ENCODE measurements at regions not wholly inside any gene's neighbourhood (a gene's known extent, or its start where the extent isn't known, plus 50 kb on each side); places are given as distances from the start of the nearest gene placed in this dataset.

GRCh38 chr1:178629252-178630154 is 95.5 kb upstream of the RALGPS2 start:
- no peaks in the 10 kb centered on the region for H3K9me3 ChIP-seq (ENCODE audit: control insufficient read depth in 2 of 2, insufficient read depth in 1 of 2, low read length in 1 of 2)
- no peaks in the 10 kb centered on the region for H3K36me3 ChIP-seq (ENCODE audit: control insufficient read depth in 2 of 2, insufficient read depth in 2 of 2, low read length in 1 of 2)
- H3K4me1 ChIP-seq (ENCODE audit: control insufficient read depth in 2 of 2, insufficient read depth in 2 of 2, low read length in 2 of 2) = no peaks in the 10 kb centered on the region
- H3K4me3 ChIP-seq (ENCODE audit: low read length in 2 of 2) = no peak overlapping the region
- 95% methylated on average over 6 of the region's 6 CpGs for WGBS
- no peak for DNase-seq (ENCODE audit: low read depth in 6 of 9, low spot score in 9 of 9)
- no peaks in the 10 kb centered on the region for H3K27me3 ChIP-seq (ENCODE audit: control insufficient read depth in 2 of 2, insufficient read depth in 1 of 2, low read length in 1 of 2)
- no peak overlapping the region for H3K27ac ChIP-seq (ENCODE audit: low read depth in 1 of 2, low read length in 1 of 2)

DNA sequence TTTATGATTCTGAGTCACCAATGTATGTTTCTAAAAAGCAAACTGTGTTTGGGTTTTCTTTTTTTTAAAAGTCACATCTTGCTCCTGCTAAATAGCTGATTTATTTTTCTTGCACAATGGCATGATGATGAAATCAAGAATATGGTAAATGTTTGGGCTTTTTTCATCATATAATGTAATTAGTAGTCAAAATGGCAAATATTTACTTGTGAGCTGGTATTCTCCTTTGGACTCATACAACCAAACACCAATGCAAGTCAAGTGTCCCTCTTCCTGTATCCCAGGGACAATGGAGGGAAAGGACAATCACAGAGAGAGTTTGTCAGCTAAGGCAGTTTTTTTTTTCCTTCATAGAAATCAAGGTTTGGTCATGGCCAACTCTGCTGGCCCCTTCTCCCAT is 94.6 kb upstream of the RALGPS2 start:
- H3K4me3 ChIP-seq (ENCODE audit: low read length in 2 of 2) = no peak overlapping the region
- H3K36me3 ChIP-seq (ENCODE audit: control insufficient read depth in 2 of 2, insufficient read depth in 2 of 2, low read length in 1 of 2) = no peaks in the 10 kb centered on the region
- no peak for DNase-seq (ENCODE audit: low read depth in 6 of 9, low spot score in 9 of 9)
- H3K27me3 ChIP-seq (ENCODE audit: control insufficient read depth in 2 of 2, insufficient read depth in 1 of 2, low read length in 1 of 2) = no peaks in the 10 kb centered on the region
- no peak overlapping the region for H3K27ac ChIP-seq (ENCODE audit: low read depth in 1 of 2, low read length in 1 of 2)
- H3K4me1 ChIP-seq (ENCODE audit: control insufficient read depth in 2 of 2, insufficient read depth in 2 of 2, low read length in 2 of 2) = no peaks in the 10 kb centered on the region
- H3K9me3 ChIP-seq (ENCODE audit: control insufficient read depth in 2 of 2, insufficient read depth in 1 of 2, low read length in 1 of 2) = no peaks in the 10 kb centered on the region

- Histone ChIP-seq H3K27ac (ENCODE audit: low read depth in 1 of 2, low read length in 1 of 2) (no peak overlapping the region), H3K36me3 (ENCODE audit: control insufficient read depth in 2 of 2, insufficient read depth in 2 of 2, low read length in 1 of 2) (no peaks in the 10 kb centered on the region), H3K9me3 (ENCODE audit: control insufficient read depth in 2 of 2, insufficient read depth in 1 of 2, low read length in 1 of 2) (no peaks in the 10 kb centered on the region), H3K4me3 (ENCODE audit: low read length in 2 of 2) (no peak overlapping the region), H3K27me3 (ENCODE audit: control insufficient read depth in 2 of 2, insufficient read depth in 1 of 2, low read length in 1 of 2) (no peaks in the 10 kb centered on the region), H3K4me1 (ENCODE audit: control insufficient read depth in 2 of 2, insufficient read depth in 2 of 2, low read length in 2 of 2) (no peaks in the 10 kb centered on the region)
- no peak for DNase-seq (ENCODE audit: low read depth in 6 of 9, low spot score in 9 of 9)
- 92% methylated on average over 5 of the region's 5 CpGs for WGBS
Measured at GRCh38 chr1:178632653-178633052, 92.4 kb upstream of the RALGPS2 start.

- no peak overlapping the region for H3K4me3 ChIP-seq (ENCODE audit: low read length in 2 of 2)
- H3K27me3 ChIP-seq (ENCODE audit: control insufficient read depth in 2 of 2, insufficient read depth in 1 of 2, low read length in 1 of 2) = no peaks in the 10 kb centered on the region
- H3K4me1 ChIP-seq (ENCODE audit: control insufficient read depth in 2 of 2, insufficient read depth in 2 of 2, low read length in 2 of 2) = no peaks in the 10 kb centered on the region
- DNase-seq (ENCODE audit: low read depth in 6 of 9, low spot score in 9 of 9) = no peak
- no peaks in the 10 kb centered on the region for H3K9me3 ChIP-seq (ENCODE audit: control insufficient read depth in 2 of 2, insufficient read depth in 1 of 2, low read length in 1 of 2)
- H3K36me3 ChIP-seq (ENCODE audit: control insufficient read depth in 2 of 2, insufficient read depth in 2 of 2, low read length in 1 of 2) = no peaks in the 10 kb centered on the region
- H3K27ac ChIP-seq (ENCODE audit: low read depth in 1 of 2, low read length in 1 of 2) = no peak overlapping the region
- WGBS = 96% methylated on average over 4 of the region's 4 CpGs
Measured at GRCh38 chr1:178633056-178633455, 92.0 kb upstream of the RALGPS2 start.

DNA sequence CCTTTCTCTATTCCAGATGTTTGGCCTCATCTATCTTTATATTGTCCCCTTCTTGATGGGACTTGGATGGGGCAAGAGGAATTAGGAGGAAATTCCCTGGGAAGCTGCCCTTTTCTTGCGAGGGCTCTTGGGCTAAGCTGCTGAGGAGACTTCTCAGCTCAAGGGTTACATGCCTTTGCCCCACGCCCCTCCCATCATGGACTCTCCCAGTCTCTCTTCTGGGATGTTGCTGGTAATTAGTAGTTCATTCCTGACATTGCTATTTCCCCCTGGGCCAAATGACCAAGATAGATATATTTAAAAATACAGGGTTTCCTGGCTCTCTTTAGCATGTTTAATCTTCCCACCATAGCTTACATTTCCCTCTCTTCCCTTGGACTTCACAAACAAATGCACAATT is 90.6 kb upstream of the RALGPS2 start:
- DNase-seq (ENCODE audit: low read depth in 6 of 9, low spot score in 9 of 9) = no peak
- H3K27ac ChIP-seq (ENCODE audit: low read depth in 1 of 2, low read length in 1 of 2) = no peak overlapping the region
- H3K27me3 ChIP-seq (ENCODE audit: control insufficient read depth in 2 of 2, insufficient read depth in 1 of 2, low read length in 1 of 2) = no peaks in the 10 kb centered on the region
- no peaks in the 10 kb centered on the region for H3K4me1 ChIP-seq (ENCODE audit: control insufficient read depth in 2 of 2, insufficient read depth in 2 of 2, low read length in 2 of 2)
- H3K9me3 ChIP-seq (ENCODE audit: control insufficient read depth in 2 of 2, insufficient read depth in 1 of 2, low read length in 1 of 2) = no peaks in the 10 kb centered on the region
- no peaks in the 10 kb centered on the region for H3K36me3 ChIP-seq (ENCODE audit: control insufficient read depth in 2 of 2, insufficient read depth in 2 of 2, low read length in 1 of 2)
- 87% methylated on average over 2 of the region's 2 CpGs for WGBS
- H3K4me3 ChIP-seq (ENCODE audit: low read length in 2 of 2) = no peak overlapping the region

GRCh38 chr1:178637841-178638240 is 87.2 kb upstream of the RALGPS2 start:
- DNase-seq (ENCODE audit: low read depth in 6 of 9, low spot score in 9 of 9) = no peak
- Histone ChIP-seq H3K9me3 (ENCODE audit: control insufficient read depth in 2 of 2, insufficient read depth in 1 of 2, low read length in 1 of 2) (no peaks in the 10 kb centered on the region), H3K27ac (ENCODE audit: low read depth in 1 of 2, low read length in 1 of 2) (no peak overlapping the region), H3K4me1 (ENCODE audit: control insufficient read depth in 2 of 2, insufficient read depth in 2 of 2, low read length in 2 of 2) (no peaks in the 10 kb centered on the region), H3K27me3 (ENCODE audit: control insufficient read depth in 2 of 2, insufficient read depth in 1 of 2, low read length in 1 of 2) (no peaks in the 10 kb centered on the region), H3K4me3 (ENCODE audit: low read length in 2 of 2) (no peak overlapping the region), H3K36me3 (ENCODE audit: control insufficient read depth in 2 of 2, insufficient read depth in 2 of 2, low read length in 1 of 2) (no peaks in the 10 kb centered on the region)
- WGBS = 100% methylated on average over 1 of the region's 1 CpG

DNA sequence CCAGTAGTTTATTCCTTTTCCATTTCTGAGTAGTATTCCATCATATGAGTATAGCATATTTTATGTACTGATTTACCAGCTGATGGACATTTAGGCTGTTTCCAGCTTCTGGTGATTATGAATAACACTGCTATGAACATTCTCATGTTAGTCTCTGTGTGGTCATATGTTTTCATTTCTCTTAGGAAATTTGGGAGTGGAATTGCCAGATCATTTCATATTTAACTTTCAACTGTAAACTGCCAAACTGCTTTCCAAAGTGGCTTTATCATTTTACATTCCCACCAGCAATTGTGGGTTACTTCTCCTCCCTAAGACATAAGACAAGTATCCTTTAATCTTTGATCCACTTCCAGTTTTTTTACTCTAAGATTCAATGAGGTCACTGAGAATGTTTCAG is 85.7 kb upstream of the RALGPS2 start:
- Histone ChIP-seq H3K27me3 (ENCODE audit: control insufficient read depth in 2 of 2, insufficient read depth in 1 of 2, low read length in 1 of 2) (no peaks in the 10 kb centered on the region), H3K4me1 (ENCODE audit: control insufficient read depth in 2 of 2, insufficient read depth in 2 of 2, low read length in 2 of 2) (no peaks in the 10 kb centered on the region), H3K27ac (ENCODE audit: low read depth in 1 of 2, low read length in 1 of 2) (no peak overlapping the region), H3K36me3 (ENCODE audit: control insufficient read depth in 2 of 2, insufficient read depth in 2 of 2, low read length in 1 of 2) (no peaks in the 10 kb centered on the region), H3K9me3 (ENCODE audit: control insufficient read depth in 2 of 2, insufficient read depth in 1 of 2, low read length in 1 of 2) (no peaks in the 10 kb centered on the region), H3K4me3 (ENCODE audit: low read length in 2 of 2) (no peak overlapping the region)
- no peak for DNase-seq (ENCODE audit: low read depth in 6 of 9, low spot score in 9 of 9)

- Histone ChIP-seq H3K4me1 (ENCODE audit: control insufficient read depth in 2 of 2, insufficient read depth in 2 of 2, low read length in 2 of 2) (no peaks in the 10 kb centered on the region), H3K27me3 (ENCODE audit: control insufficient read depth in 2 of 2, insufficient read depth in 1 of 2, low read length in 1 of 2) (no peaks in the 10 kb centered on the region), H3K27ac (ENCODE audit: low read depth in 1 of 2, low read length in 1 of 2) (no peak overlapping the region), H3K36me3 (ENCODE audit: control insufficient read depth in 2 of 2, insufficient read depth in 2 of 2, low read length in 1 of 2) (no peaks in the 10 kb centered on the region), H3K9me3 (ENCODE audit: control insufficient read depth in 2 of 2, insufficient read depth in 1 of 2, low read length in 1 of 2) (no peaks in the 10 kb centered on the region), H3K4me3 (ENCODE audit: low read length in 2 of 2) (no peak overlapping the region)
- no peak for DNase-seq (ENCODE audit: low read depth in 6 of 9, low spot score in 9 of 9)
- 91% methylated on average over 5 of the region's 5 CpGs for WGBS
Measured at GRCh38 chr1:178642282-178642681, 82.8 kb upstream of the RALGPS2 start.

DNA sequence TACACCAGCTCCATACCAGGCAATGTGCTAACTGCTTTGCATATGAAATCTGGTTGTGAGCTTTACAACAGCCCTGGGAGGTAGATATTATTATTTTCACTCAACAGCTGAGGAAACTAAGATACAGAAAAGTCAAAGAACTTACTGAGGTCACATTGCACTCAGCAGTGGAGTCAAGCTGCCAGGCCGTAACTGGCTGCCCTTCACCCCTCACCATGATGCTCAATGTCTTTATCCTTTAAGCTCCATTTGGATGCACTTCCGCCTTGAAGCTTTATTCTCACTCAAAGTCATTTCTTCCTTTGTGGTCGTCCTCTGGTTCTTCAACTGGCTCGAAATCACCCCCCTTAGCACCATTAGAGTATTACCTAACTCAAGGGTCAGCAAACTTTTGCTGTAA is 81.7 kb upstream of the RALGPS2 start:
- no peaks in the 10 kb centered on the region for H3K9me3 ChIP-seq (ENCODE audit: control insufficient read depth in 2 of 2, insufficient read depth in 1 of 2, low read length in 1 of 2)
- no peaks in the 10 kb centered on the region for H3K27me3 ChIP-seq (ENCODE audit: control insufficient read depth in 2 of 2, insufficient read depth in 1 of 2, low read length in 1 of 2)
- no peak overlapping the region for H3K27ac ChIP-seq (ENCODE audit: low read depth in 1 of 2, low read length in 1 of 2)
- no peak for DNase-seq (ENCODE audit: low read depth in 6 of 9, low spot score in 9 of 9)
- H3K4me3 ChIP-seq (ENCODE audit: low read length in 2 of 2) = no peak overlapping the region
- no peaks in the 10 kb centered on the region for H3K36me3 ChIP-seq (ENCODE audit: control insufficient read depth in 2 of 2, insufficient read depth in 2 of 2, low read length in 1 of 2)
- H3K4me1 ChIP-seq (ENCODE audit: control insufficient read depth in 2 of 2, insufficient read depth in 2 of 2, low read length in 2 of 2) = no peaks in the 10 kb centered on the region
- WGBS = 96% methylated on average over 4 of the region's 4 CpGs
